Retinal pigment epithelial cell (primary cell): ENCODE measurements at regions not wholly inside any gene's neighbourhood (a gene's known extent, or its start where the extent isn't known, plus 50 kb on each side); places are given as distances from the start of the nearest gene placed in this dataset.
"Not testable (repeated sequence)": the region's sequence is repeated elsewhere in the genome, so short reads cannot be mapped to it uniquely, and the experiment has no call there.

Experiments used
- DNase-seq: peaks from one replicate; pipeline ENCODE4 v3.0.0-alpha.2; 2010; ENCODE audit warnings: low read depth
- H3K4me3 ChIP-seq: 2 replicates; pipeline ENCODE4 v1.5.1; 2011; ENCODE audit warnings: mild to moderate bottlenecking, low read length, control low read depth, moderate library complexity
- CTCF ChIP-seq: conservative IDR thresholded peaks from 2 replicates; pipeline ENCODE4 v1.5.1; 2011; ENCODE audit warnings: low read depth, low read length, control low read depth, inconsistent platforms

- no peak for DNase-seq
- H3K4me3 ChIP-seq, result no peak overlapping the region
- TF ChIP-seq CTCF, result no peak
Measured at GRCh38 chr7:149689291-149689721, 84.1 kb downstream of the ZNF467 start.

GRCh38 chr7:149688836-149689235, 84.6 kb downstream of the ZNF467 start:
- H3K4me3 ChIP-seq, result no peak overlapping the region
- TF ChIP-seq CTCF, result no peak
- no peak for DNase-seq

GRCh38 chr7:149687820-149688219, 85.6 kb downstream of the ZNF467 start:
- DNase-seq, H3K4me3 ChIP-seq: not testable (repeated sequence)

GRCh38 chr7:149686449-149686848, 86.9 kb downstream of the ZNF467 start:
- no peak for DNase-seq
- no peak overlapping the region for H3K4me3 ChIP-seq
- no peak for TF ChIP-seq CTCF

GRCh38 chr7:149686011-149686410, 87.4 kb downstream of the ZNF467 start:
- no peak overlapping the region for H3K4me3 ChIP-seq
- no peak for TF ChIP-seq CTCF
- no peak for DNase-seq

- no peak for TF ChIP-seq CTCF
- H3K4me3 ChIP-seq, result no peak overlapping the region
- DNase-seq, result no peak
Measured at GRCh38 chr7:149685455-149685854, 87.9 kb downstream of the ZNF467 start.

GRCh38 chr7:149683898-149684297, 89.5 kb downstream of the ZNF467 start:
- no peak overlapping the region for H3K4me3 ChIP-seq
- TF ChIP-seq CTCF, result no peak

GRCh38 chr7:149683181-149683580, 90.2 kb downstream of the ZNF467 start:
- TF ChIP-seq CTCF, result no peak
- DNase-seq, result no peak
- no peak overlapping the region for H3K4me3 ChIP-seq

More at GRCh38 chr7:149683898-149684297, 89.5 kb downstream of the ZNF467 start:
- no peak for DNase-seq
